MM.1S (cell line): ENCODE measurements at regions not wholly inside any gene's neighbourhood (a gene's known extent, or its start where the extent isn't known, plus 50 kb on each side); places are given as distances from the start of the nearest gene placed in this dataset.

ENCODE experiments used
- EZH2 ChIP-seq: fragments of 300-600 bp; sonication (generic); optimal IDR thresholded peaks from 2 replicates; pipeline ENCODE3; 2017; ENCODE audit warnings: low read depth, mild to moderate bottlenecking, antibody characterized with exemption, low read length, mixed read lengths
- TF ChIP-seq, protein P1 (sequence below): fragments of 300-600 bp; sonication (generic); IDR thresholded peaks from 2 replicates; pipeline ENCODE4 v1.5.1; 2016; ENCODE audit warnings: antibody characterized with exemption, low read length, mixed read lengths

DNA sequence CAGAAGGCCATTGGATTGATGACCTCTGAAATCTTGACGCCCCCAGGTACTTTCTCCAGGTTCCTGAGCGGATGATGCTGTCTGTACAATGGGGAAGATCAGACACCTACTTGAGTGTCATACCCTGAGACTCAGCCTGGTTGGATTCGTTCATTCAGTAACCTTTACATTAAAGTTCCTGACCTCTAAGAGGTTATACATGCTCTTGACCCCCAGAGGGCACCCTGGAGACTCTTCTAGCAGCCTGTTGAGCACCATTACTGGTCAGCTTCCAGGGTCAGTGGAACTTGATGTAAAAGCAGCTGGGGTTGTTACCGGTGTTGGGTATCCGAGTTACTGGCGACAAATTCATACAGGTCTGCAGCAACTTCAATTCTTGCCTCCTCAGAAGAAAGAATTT, 114.3 kb upstream of the ZNF678 start:
- TF ChIP-seq, protein P1, sequence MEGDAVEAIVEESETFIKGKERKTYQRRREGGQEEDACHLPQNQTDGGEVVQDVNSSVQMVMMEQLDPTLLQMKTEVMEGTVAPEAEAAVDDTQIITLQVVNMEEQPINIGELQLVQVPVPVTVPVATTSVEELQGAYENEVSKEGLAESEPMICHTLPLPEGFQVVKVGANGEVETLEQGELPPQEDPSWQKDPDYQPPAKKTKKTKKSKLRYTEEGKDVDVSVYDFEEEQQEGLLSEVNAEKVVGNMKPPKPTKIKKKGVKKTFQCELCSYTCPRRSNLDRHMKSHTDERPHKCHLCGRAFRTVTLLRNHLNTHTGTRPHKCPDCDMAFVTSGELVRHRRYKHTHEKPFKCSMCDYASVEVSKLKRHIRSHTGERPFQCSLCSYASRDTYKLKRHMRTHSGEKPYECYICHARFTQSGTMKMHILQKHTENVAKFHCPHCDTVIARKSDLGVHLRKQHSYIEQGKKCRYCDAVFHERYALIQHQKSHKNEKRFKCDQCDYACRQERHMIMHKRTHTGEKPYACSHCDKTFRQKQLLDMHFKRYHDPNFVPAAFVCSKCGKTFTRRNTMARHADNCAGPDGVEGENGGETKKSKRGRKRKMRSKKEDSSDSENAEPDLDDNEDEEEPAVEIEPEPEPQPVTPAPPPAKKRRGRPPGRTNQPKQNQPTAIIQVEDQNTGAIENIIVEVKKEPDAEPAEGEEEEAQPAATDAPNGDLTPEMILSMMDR, result peak; percentile 61
- TF ChIP-seq EZH2, result no peak
